BLaER1 (cell line): ENCODE measurements at regions not wholly inside any gene's neighbourhood (a gene's known extent, or its start where the extent isn't known, plus 50 kb on each side); places are given as distances from the start of the nearest gene placed in this dataset.

ENCODE experiments used
- H3K27ac ChIP-seq: shearing (Covaris generic); formaldehyde crosslinking; 2 replicates; pipeline ENCODE4 v1.8.1; 2022
- H3K27me3 ChIP-seq: shearing (Covaris generic); formaldehyde crosslinking; 2 replicates; pipeline ENCODE4 v1.8.1; 2022
- H3K36me3 ChIP-seq: shearing (Covaris generic); formaldehyde crosslinking; 2 replicates; pipeline ENCODE4 v1.8.1; 2022
- H3K4me1 ChIP-seq: shearing (Covaris generic); formaldehyde crosslinking; 2 replicates; pipeline ENCODE4 v1.8.1; 2022
- H3K4me2 ChIP-seq: shearing (Covaris generic); formaldehyde crosslinking; 2 replicates; pipeline ENCODE4 v1.8.1; 2022
- H3K4me3 ChIP-seq: shearing (Covaris generic); formaldehyde crosslinking; 2 replicates; pipeline ENCODE4 v1.8.1; 2022
- H3K9ac ChIP-seq: shearing (Covaris generic); formaldehyde crosslinking; 2 replicates; pipeline ENCODE4 v1.8.1; 2022
- H3K9me3 ChIP-seq: shearing (Covaris generic); formaldehyde crosslinking; 2 replicates; pipeline ENCODE4 v1.8.1; 2022
- H4K20me1 ChIP-seq: shearing (Covaris generic); formaldehyde crosslinking; 2 replicates; pipeline ENCODE4 v1.8.1; 2022
- Cebpa-rat ChIP-seq: shearing (Covaris generic); IDR thresholded peaks from 2 replicates; pipeline ENCODE4 v1.8.1; 2022

- H3K4me2 ChIP-seq, result no peak overlapping the region
- no peak overlapping the region for H3K9ac ChIP-seq
- no peak overlapping the region for H3K27ac ChIP-seq
- no peaks in the 10 kb centered on the region for H3K9me3 ChIP-seq
- H3K27me3 ChIP-seq, result no peaks in the 10 kb centered on the region
- no peak for TF ChIP-seq Cebpa-rat
- no peaks in the 10 kb centered on the region for H3K36me3 ChIP-seq
- no peaks in the 10 kb centered on the region for H4K20me1 ChIP-seq
- no peaks in the 10 kb centered on the region for H3K4me1 ChIP-seq
- no peak overlapping the region for H3K4me3 ChIP-seq
These were observed 380.4 kb upstream of the CPEB2 start for GRCh38 chr4:14621731-14622463.

GRCh38 chr4:14627038-14627437, 375.2 kb upstream of the CPEB2 start:
- no peak overlapping the region for H3K9ac ChIP-seq
- H4K20me1 ChIP-seq, result no peaks in the 10 kb centered on the region
- H3K4me3 ChIP-seq, result no peak overlapping the region
- H3K27ac ChIP-seq, result no peak overlapping the region
- no peaks in the 10 kb centered on the region for H3K4me1 ChIP-seq
- no peaks in the 10 kb centered on the region for H3K27me3 ChIP-seq
- H3K9me3 ChIP-seq, result no peaks in the 10 kb centered on the region
- no peaks in the 10 kb centered on the region for H3K36me3 ChIP-seq
- H3K4me2 ChIP-seq, result no peak overlapping the region
- TF ChIP-seq Cebpa-rat, result no peak

- Histone ChIP-seq H3K4me2 (no peak overlapping the region), H3K36me3 (no peaks in the 10 kb centered on the region), H3K27me3 (no peaks in the 10 kb centered on the region), H3K4me3 (no peak overlapping the region), H3K9ac (no peak overlapping the region), H3K27ac (no peak overlapping the region), H3K4me1 (no peaks in the 10 kb centered on the region), H3K9me3 (peaks cover 9% of the 10 kb centered on the region; the same call in 1 of the 2 replicates), H4K20me1 (no peaks in the 10 kb centered on the region)
- no peak for TF ChIP-seq Cebpa-rat
These were observed 370.4 kb upstream of the CPEB2 start for GRCh38 chr4:14631806-14632440.

GRCh38 chr4:14636563-14636962, 365.7 kb upstream of the CPEB2 start:
- H3K36me3 ChIP-seq, result no peaks in the 10 kb centered on the region
- no peak overlapping the region for H3K27ac ChIP-seq
- no peaks in the 10 kb centered on the region for H4K20me1 ChIP-seq
- H3K4me3 ChIP-seq, result no peak overlapping the region
- no peak overlapping the region for H3K9ac ChIP-seq
- no peak overlapping the region for H3K4me2 ChIP-seq
- H3K4me1 ChIP-seq, result no peaks in the 10 kb centered on the region
- no peaks in the 10 kb centered on the region for H3K27me3 ChIP-seq
- TF ChIP-seq Cebpa-rat, result no peak
- H3K9me3 ChIP-seq, result peaks cover 9% of the 10 kb centered on the region; the same call in 1 of the 2 replicates

- H3K27ac ChIP-seq, result no peak overlapping the region
These were observed 361.8 kb upstream of the CPEB2 start for GRCh38 chr4:14640476-14640875.

GRCh38 chr4:14641871-14642270, 360.4 kb upstream of the CPEB2 start:
- Histone ChIP-seq H3K27ac (no peak overlapping the region), H3K9me3 (no peaks in the 10 kb centered on the region), H3K4me1 (no peaks in the 10 kb centered on the region), H3K27me3 (no peaks in the 10 kb centered on the region), H3K9ac (no peak overlapping the region), H3K36me3 (no peaks in the 10 kb centered on the region), H3K4me2 (no peak overlapping the region), H4K20me1 (no peaks in the 10 kb centered on the region), H3K4me3 (no peak overlapping the region)
- no peak for TF ChIP-seq Cebpa-rat

More at GRCh38 chr4:14640476-14640875, 361.8 kb upstream of the CPEB2 start:
- H3K4me2 ChIP-seq, result no peak overlapping the region
- H3K36me3 ChIP-seq, result no peaks in the 10 kb centered on the region
- TF ChIP-seq Cebpa-rat, result no peak
- H3K27me3 ChIP-seq, result no peaks in the 10 kb centered on the region
- H3K4me1 ChIP-seq, result no peaks in the 10 kb centered on the region
- H4K20me1 ChIP-seq, result no peaks in the 10 kb centered on the region
- no peak overlapping the region for H3K4me3 ChIP-seq
- no peak overlapping the region for H3K9ac ChIP-seq
- H3K9me3 ChIP-seq, result no peaks in the 10 kb centered on the region

GRCh38 chr4:14644580-14645282, 357.6 kb upstream of the CPEB2 start:
- H4K20me1 ChIP-seq, result no peaks in the 10 kb centered on the region
- no peaks in the 10 kb centered on the region for H3K9me3 ChIP-seq
- no peak overlapping the region for H3K4me2 ChIP-seq
- H3K36me3 ChIP-seq, result no peaks in the 10 kb centered on the region
- no peak overlapping the region for H3K9ac ChIP-seq
- no peak for TF ChIP-seq Cebpa-rat
- no peaks in the 10 kb centered on the region for H3K27me3 ChIP-seq
- H3K4me1 ChIP-seq, result no peaks in the 10 kb centered on the region
- no peak overlapping the region for H3K27ac ChIP-seq
- no peak overlapping the region for H3K4me3 ChIP-seq

- no peaks in the 10 kb centered on the region for H3K36me3 ChIP-seq
- no peaks in the 10 kb centered on the region for H3K27me3 ChIP-seq
- no peak overlapping the region for H3K4me2 ChIP-seq
- H3K4me1 ChIP-seq, result no peaks in the 10 kb centered on the region
- no peak overlapping the region for H3K9ac ChIP-seq
- H4K20me1 ChIP-seq, result no peaks in the 10 kb centered on the region
- no peak for TF ChIP-seq Cebpa-rat
- no peak overlapping the region for H3K27ac ChIP-seq
- H3K9me3 ChIP-seq, result no peaks in the 10 kb centered on the region
- H3K4me3 ChIP-seq, result no peak overlapping the region
These were observed 355.4 kb upstream of the CPEB2 start for GRCh38 chr4:14646831-14647230.

GRCh38 chr4:14650127-14650526, 352.2 kb upstream of the CPEB2 start:
- TF ChIP-seq Cebpa-rat, result no peak
- Histone ChIP-seq H4K20me1 (no peaks in the 10 kb centered on the region), H3K4me2 (no peak overlapping the region), H3K9ac (no peak overlapping the region), H3K27me3 (no peaks in the 10 kb centered on the region), H3K36me3 (no peaks in the 10 kb centered on the region), H3K9me3 (no peaks in the 10 kb centered on the region), H3K27ac (no peak overlapping the region), H3K4me1 (no peaks in the 10 kb centered on the region), H3K4me3 (no peak overlapping the region)

- Histone ChIP-seq H3K4me1 (no peaks in the 10 kb centered on the region), H3K4me2 (no peak overlapping the region), H3K9me3 (no peaks in the 10 kb centered on the region), H3K4me3 (no peak overlapping the region), H4K20me1 (no peaks in the 10 kb centered on the region), H3K9ac (no peak overlapping the region), H3K36me3 (no peaks in the 10 kb centered on the region), H3K27me3 (no peaks in the 10 kb centered on the region), H3K27ac (no peak overlapping the region)
- no peak for TF ChIP-seq Cebpa-rat
These were observed 349.8 kb upstream of the CPEB2 start for GRCh38 chr4:14652522-14652921.
